ENCODE measurements at regions not wholly inside any gene's neighbourhood (a gene's known extent, or its start where the extent isn't known, plus 50 kb on each side); places are given as distances from the start of the nearest gene placed in this dataset.

- no peak for TF ChIP-seq USF2 (CRISPR knock-in tag; IDR thresholded peaks at IDR 0.05)
- no peak for TF ChIP-seq CTCF (IDR thresholded peaks at IDR 0.05)
- no peak for TF ChIP-seq GABPB1 (CRISPR knock-in tag; IDR thresholded peaks at IDR 0.05)
- no peak for TF ChIP-seq ETV6 (CRISPR knock-in tag; IDR thresholded peaks at IDR 0.05)
- no peak for TF ChIP-seq EMX1 (CRISPR knock-in tag; IDR thresholded peaks at IDR 0.05)
- TF ChIP-seq SMAD4 (CRISPR knock-in tag; IDR thresholded peaks at IDR 0.05) = no peak
- TF ChIP-seq NR2C2 (CRISPR knock-in tag; IDR thresholded peaks at IDR 0.05) = no peak
- TF ChIP-seq ZMAT4 (CRISPR knock-in tag; IDR thresholded peaks at IDR 0.05) = no peak
- TF ChIP-seq TP53 (CRISPR knock-in tag; IDR thresholded peaks at IDR 0.05) = no peak
- TF ChIP-seq CREM (CRISPR knock-in tag; IDR thresholded peaks at IDR 0.05) = no peak
- TF ChIP-seq IRF2 (CRISPR knock-in tag; IDR thresholded peaks at IDR 0.05; ENCODE audit: borderline replicate concordance, low read depth) = no peak
- TF ChIP-seq JAZF1 (CRISPR knock-in tag; IDR thresholded peaks at IDR 0.05) = no peak
- TF ChIP-seq ATF3 (CRISPR knock-in tag; conservative IDR thresholded peaks at IDR 0.05) = no peak
Observed at GRCh38 chr11:86723281-86723680, 50.9 kb upstream of the ME3 start.
